Mesendoderm (in vitro differentiated cells): ENCODE measurements at regions not wholly inside any gene's neighbourhood (a gene's known extent, or its start where the extent isn't known, plus 50 kb on each side); places are given as distances from the start of the nearest gene placed in this dataset.

ENCODE experiments used
- DNase-seq: peaks from one replicate; pipeline ENCODE4 v3.0.0; 2013
- H2AK5ac ChIP-seq: 2 replicates; pipeline ENCODE4 v1.6.1; 2013; ENCODE audit warnings: low read length, inconsistent platforms
- H2BK120ac ChIP-seq: 2 replicates; pipeline ENCODE4 v1.6.1; 2013; ENCODE audit warnings: low read depth, mild to moderate bottlenecking, low read length, moderate library complexity, mixed read lengths
- H2BK15ac ChIP-seq: replicated peaks from 2 replicates; pipeline ENCODE4 v1.6.1; 2013; ENCODE audit warnings: low read depth, mild to moderate bottlenecking, moderate library complexity
- H2BK5ac ChIP-seq: 2 replicates; pipeline ENCODE4 v1.6.1; 2013; ENCODE audit warnings: low read length, inconsistent platforms
- H3K18ac ChIP-seq: 2 replicates; pipeline ENCODE4 v1.6.1; 2013; ENCODE audit warnings: mild to moderate bottlenecking, low read length, mixed read lengths
- H3K23ac ChIP-seq: one replicate; pipeline ENCODE4 v1.6.1; 2013; ENCODE audit warnings: low read length
- H3K27ac ChIP-seq: 2 replicates; pipeline ENCODE4 v1.5.1; 2013; ENCODE audit warnings: low read depth, mild to moderate bottlenecking, inconsistent platforms, low read length, moderate library complexity
- H3K27me3 ChIP-seq: 2 replicates; pipeline ENCODE4 v1.6.1; 2013; ENCODE audit warnings: low read length, control low read depth, mild to moderate bottlenecking, inconsistent platforms; ENCODE audit not compliant: insufficient read depth, poor library complexity
- H3K36me3 ChIP-seq: 2 replicates; pipeline ENCODE4 v1.6.1; 2013; ENCODE audit warnings: low read length, inconsistent platforms; ENCODE audit not compliant: control insufficient read depth, insufficient read depth
- H3K4ac ChIP-seq: one replicate; pipeline ENCODE4 v1.6.1; 2013; ENCODE audit warnings: low read depth, mild to moderate bottlenecking, low read length, moderate library complexity
- H3K4me1 ChIP-seq: 2 replicates; pipeline ENCODE4 v1.6.1; 2013; ENCODE audit warnings: low read depth, low read length, inconsistent platforms; ENCODE audit not compliant: control insufficient read depth
- H3K4me2 ChIP-seq: 2 replicates; pipeline ENCODE4 v1.6.1; 2013; ENCODE audit warnings: low read length
- H3K4me3 ChIP-seq: 2 replicates; pipeline ENCODE4 v1.5.1; 2013; ENCODE audit warnings: mild to moderate bottlenecking, low read length
- H3K56ac ChIP-seq: one replicate; pipeline ENCODE4 v1.6.1; 2013; ENCODE audit warnings: low read length
- H3K79me1 ChIP-seq: 2 replicates; pipeline ENCODE4 v1.6.1; 2013; ENCODE audit warnings: low read length, inconsistent platforms
- H3K79me2 ChIP-seq: 2 replicates; pipeline ENCODE4 v1.6.1; 2013; ENCODE audit warnings: mild to moderate bottlenecking, low read length; ENCODE audit not compliant: control insufficient read depth, insufficient read depth
- H3K9ac ChIP-seq: 2 replicates; pipeline ENCODE4 v1.6.1; 2013; ENCODE audit warnings: low read length, inconsistent platforms
- H4K5ac ChIP-seq: one replicate; pipeline ENCODE4 v1.6.1; 2013; ENCODE audit warnings: low read length
- H4K8ac ChIP-seq: one replicate; pipeline ENCODE4 v1.6.1; 2013; ENCODE audit warnings: low read depth, mild to moderate bottlenecking, control low read depth, low read length, moderate library complexity
- WGBS: extraction: QIAGEN DNeasy Blood & Tissue Kit; methylation state at CpG from one replicate; pipeline ENCODE4 v1.1.7; 2013; ENCODE audit warnings: low lambda C conversion rate, missing lambda C conversion rate; ENCODE audit not compliant: insufficient coverage; ENCODE audit errors: extremely low coverage; 5-methylcytosine and 5-hydroxymethylcytosine counted together

DNA sequence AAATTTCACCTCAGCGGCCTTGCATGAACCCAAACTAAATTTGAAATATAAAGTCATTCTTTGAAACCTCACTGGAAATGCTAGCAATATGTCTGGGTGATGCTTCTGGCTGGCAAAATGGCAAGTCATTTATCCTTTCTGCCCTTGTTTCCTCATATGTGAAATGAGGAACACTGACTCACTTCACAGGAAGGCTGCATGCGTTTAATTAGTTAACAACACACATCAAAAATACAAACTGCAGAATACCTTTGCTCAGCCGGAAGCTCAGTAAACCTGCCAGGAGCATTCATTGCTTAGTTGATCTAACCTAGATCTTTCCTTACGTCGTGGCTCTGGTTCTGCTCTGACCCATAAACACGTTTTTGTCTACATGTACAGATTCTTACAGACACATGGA is 214.2 kb upstream of the ACVR2A start:
- H3K4ac ChIP-seq: no peak overlapping the region
- no peak overlapping the region for H3K23ac ChIP-seq
- no peaks in the 10 kb centered on the region for H3K36me3 ChIP-seq
- H3K18ac ChIP-seq: no peak overlapping the region
- H3K9ac ChIP-seq: no peak overlapping the region
- no peak overlapping the region for H3K4me2 ChIP-seq
- no peak overlapping the region for H2BK5ac ChIP-seq
- no peak overlapping the region for H3K27ac ChIP-seq
- DNase-seq: no peak
- H3K4me1 ChIP-seq: no peaks in the 10 kb centered on the region
- H3K4me3 ChIP-seq: no peak overlapping the region
- H2BK120ac ChIP-seq: no peak overlapping the region
- no CpG with 5 or more reads among the region's 6 CpGs for WGBS
- no peak overlapping the region for H2BK15ac ChIP-seq
- no peaks in the 10 kb centered on the region for H3K79me1 ChIP-seq
- H3K27me3 ChIP-seq: no peaks in the 10 kb centered on the region
- H3K79me2 ChIP-seq: no peaks in the 10 kb centered on the region
- no peak overlapping the region for H4K8ac ChIP-seq
- no peak overlapping the region for H2AK5ac ChIP-seq
- H4K5ac ChIP-seq: no peak overlapping the region
- H3K56ac ChIP-seq: no peak overlapping the region

DNA sequence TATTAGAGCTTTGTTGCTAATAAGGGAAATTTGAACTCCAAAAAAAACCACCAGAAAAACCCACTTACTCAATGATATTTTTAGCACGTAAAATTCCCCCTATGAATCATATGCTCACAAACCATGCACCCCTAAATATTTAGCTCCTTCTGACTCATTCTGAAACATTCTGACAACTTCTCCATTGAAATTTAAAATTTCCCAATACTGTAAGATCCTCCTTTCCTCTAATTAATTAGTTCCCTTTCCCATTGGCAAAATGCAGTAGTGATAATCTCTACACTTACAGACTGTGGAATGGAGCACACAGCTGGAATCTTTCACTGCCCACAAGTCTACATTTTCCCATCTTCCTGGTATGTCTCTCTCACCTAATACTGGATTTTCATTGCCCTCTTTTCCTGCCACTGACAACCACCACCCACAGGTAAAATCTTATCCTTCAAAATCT is 215.8 kb upstream of the ACVR2A start:
- H3K18ac ChIP-seq: no peak overlapping the region
- no CpG with 5 or more reads among the region's 1 CpG for WGBS
- H4K8ac ChIP-seq: no peak overlapping the region
- H4K5ac ChIP-seq: no peak overlapping the region
- H3K23ac ChIP-seq: no peak overlapping the region
- no peaks in the 10 kb centered on the region for H3K4me1 ChIP-seq
- no peak overlapping the region for H3K4me3 ChIP-seq
- H3K9ac ChIP-seq: no peak overlapping the region
- H3K56ac ChIP-seq: no peak overlapping the region
- no peaks in the 10 kb centered on the region for H3K27me3 ChIP-seq
- DNase-seq: no peak
- H2BK15ac ChIP-seq: no peak overlapping the region
- no peak overlapping the region for H3K27ac ChIP-seq
- no peaks in the 10 kb centered on the region for H3K36me3 ChIP-seq
- no peaks in the 10 kb centered on the region for H3K79me1 ChIP-seq
- no peak overlapping the region for H3K4ac ChIP-seq
- H2BK5ac ChIP-seq: no peak overlapping the region
- no peaks in the 10 kb centered on the region for H3K79me2 ChIP-seq
- H2AK5ac ChIP-seq: no peak overlapping the region
- no peak overlapping the region for H3K4me2 ChIP-seq
- H2BK120ac ChIP-seq: no peak overlapping the region

GRCh38 chr2:147623328-147623727 is 221.5 kb upstream of the ACVR2A start:
- no peaks in the 10 kb centered on the region for H3K4me1 ChIP-seq
- H3K79me1 ChIP-seq: no peaks in the 10 kb centered on the region
- no peak overlapping the region for H3K27ac ChIP-seq
- H3K79me2 ChIP-seq: no peaks in the 10 kb centered on the region
- H3K23ac ChIP-seq: no peak overlapping the region
- no peaks in the 10 kb centered on the region for H3K36me3 ChIP-seq
- H3K56ac ChIP-seq: no peak overlapping the region
- WGBS: no CpG with 5 or more reads among the region's 1 CpG
- H3K4me2 ChIP-seq: no peak overlapping the region
- DNase-seq: no peak
- no peak overlapping the region for H3K4ac ChIP-seq
- H2BK120ac ChIP-seq: no peak overlapping the region
- H2BK5ac ChIP-seq: no peak overlapping the region
- H4K5ac ChIP-seq: no peak overlapping the region
- no peak overlapping the region for H3K9ac ChIP-seq
- no peak overlapping the region for H4K8ac ChIP-seq
- no peaks in the 10 kb centered on the region for H3K27me3 ChIP-seq
- H3K18ac ChIP-seq: no peak overlapping the region
- H2AK5ac ChIP-seq: no peak overlapping the region
- H2BK15ac ChIP-seq: no peak overlapping the region
- no peak overlapping the region for H3K4me3 ChIP-seq

- no peak overlapping the region for H2BK15ac ChIP-seq
- H3K4me2 ChIP-seq: no peak overlapping the region
- H3K18ac ChIP-seq: no peak overlapping the region
- no peak overlapping the region for H3K27ac ChIP-seq
- H3K4ac ChIP-seq: no peak overlapping the region
- no peak overlapping the region for H2AK5ac ChIP-seq
- no peaks in the 10 kb centered on the region for H3K4me1 ChIP-seq
- H3K36me3 ChIP-seq: no peaks in the 10 kb centered on the region
- H3K27me3 ChIP-seq: no peaks in the 10 kb centered on the region
- H3K79me2 ChIP-seq: no peaks in the 10 kb centered on the region
- no peak overlapping the region for H3K56ac ChIP-seq
- H3K23ac ChIP-seq: no peak overlapping the region
- no peak overlapping the region for H3K4me3 ChIP-seq
- H3K9ac ChIP-seq: no peak overlapping the region
- H4K8ac ChIP-seq: no peak overlapping the region
- no peak overlapping the region for H4K5ac ChIP-seq
- H2BK5ac ChIP-seq: no peak overlapping the region
- WGBS: no CpG with 5 or more reads among the region's 3 CpGs
- no peaks in the 10 kb centered on the region for H3K79me1 ChIP-seq
- no peak for DNase-seq
- no peak overlapping the region for H2BK120ac ChIP-seq
Observed at GRCh38 chr2:147621656-147622197, 223.1 kb upstream of the ACVR2A start.

DNA sequence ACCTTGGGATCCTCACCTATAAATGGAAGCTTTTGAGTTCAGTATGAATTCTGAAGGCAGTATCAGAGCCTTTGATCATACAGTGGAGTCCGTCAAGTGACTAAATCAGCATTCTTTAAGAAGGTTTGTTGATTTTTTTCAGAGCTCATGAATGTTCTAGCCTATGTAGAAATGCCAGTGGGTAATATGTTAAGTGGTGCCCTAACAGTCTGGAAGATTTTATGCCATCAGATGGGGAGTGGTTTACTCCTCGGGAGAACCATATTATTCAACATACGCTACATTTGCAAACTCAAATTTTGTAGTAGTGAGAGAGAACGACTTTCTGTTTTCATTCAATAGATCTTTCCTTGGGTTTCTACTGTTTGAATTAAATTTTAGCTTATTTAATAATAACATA is 225.0 kb upstream of the ACVR2A start:
- H2BK120ac ChIP-seq: no peak overlapping the region
- no peaks in the 10 kb centered on the region for H3K27me3 ChIP-seq
- no peak overlapping the region for H3K18ac ChIP-seq
- H3K9ac ChIP-seq: no peak overlapping the region
- no CpG with 5 or more reads among the region's 4 CpGs for WGBS
- H3K27ac ChIP-seq: no peak overlapping the region
- H4K5ac ChIP-seq: no peak overlapping the region
- H3K4ac ChIP-seq: no peak overlapping the region
- H3K56ac ChIP-seq: no peak overlapping the region
- no peak overlapping the region for H3K4me2 ChIP-seq
- no peaks in the 10 kb centered on the region for H3K36me3 ChIP-seq
- no peak overlapping the region for H2BK5ac ChIP-seq
- H2AK5ac ChIP-seq: no peak overlapping the region
- no peaks in the 10 kb centered on the region for H3K79me1 ChIP-seq
- no peaks in the 10 kb centered on the region for H3K79me2 ChIP-seq
- H3K4me1 ChIP-seq: no peaks in the 10 kb centered on the region
- no peak overlapping the region for H2BK15ac ChIP-seq
- H3K4me3 ChIP-seq: no peak overlapping the region
- DNase-seq: no peak
- no peak overlapping the region for H4K8ac ChIP-seq
- no peak overlapping the region for H3K23ac ChIP-seq

DNA sequence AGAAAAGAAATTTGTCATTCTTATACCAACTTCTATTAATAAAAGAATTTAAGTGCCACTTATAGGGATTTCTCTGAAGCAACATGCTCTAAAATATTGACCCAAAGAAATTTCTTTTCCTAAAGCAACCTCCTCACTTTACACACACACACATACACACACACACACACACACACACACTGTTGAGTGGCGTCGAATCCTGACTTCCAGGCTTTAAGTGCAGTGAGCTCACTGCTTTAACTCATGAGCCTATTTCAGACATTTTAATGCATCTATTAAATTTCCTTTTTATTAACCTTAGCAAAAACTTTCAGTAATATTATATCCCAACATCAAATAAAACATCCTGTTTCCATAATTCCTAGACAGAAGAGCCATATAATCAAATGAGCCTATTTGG is 229.1 kb upstream of the ACVR2A start:
- no peak overlapping the region for H3K56ac ChIP-seq
- no peaks in the 10 kb centered on the region for H3K4me1 ChIP-seq
- H2BK5ac ChIP-seq: no peak overlapping the region
- H3K4me3 ChIP-seq: no peak overlapping the region
- no peak overlapping the region for H3K23ac ChIP-seq
- no peaks in the 10 kb centered on the region for H3K79me1 ChIP-seq
- no peak overlapping the region for H3K27ac ChIP-seq
- no CpG with 5 or more reads among the region's 2 CpGs for WGBS
- H4K8ac ChIP-seq: no peak overlapping the region
- no peak overlapping the region for H2BK15ac ChIP-seq
- no peak overlapping the region for H2AK5ac ChIP-seq
- no peak overlapping the region for H4K5ac ChIP-seq
- no peaks in the 10 kb centered on the region for H3K36me3 ChIP-seq
- no peak overlapping the region for H3K4ac ChIP-seq
- no peak overlapping the region for H3K9ac ChIP-seq
- H3K79me2 ChIP-seq: no peaks in the 10 kb centered on the region
- no peak overlapping the region for H3K4me2 ChIP-seq
- H2BK120ac ChIP-seq: no peak overlapping the region
- no peak for DNase-seq
- H3K27me3 ChIP-seq: no peaks in the 10 kb centered on the region
- no peak overlapping the region for H3K18ac ChIP-seq
